ENCODE measurements at regions not wholly inside any gene's neighbourhood (a gene's known extent, or its start where the extent isn't known, plus 50 kb on each side); places are given as distances from the start of the nearest gene placed in this dataset.
"Not testable (repeated sequence)": the region's sequence is repeated elsewhere in the genome, so short reads cannot be mapped to it uniquely, and the experiment has no call there.

DNA sequence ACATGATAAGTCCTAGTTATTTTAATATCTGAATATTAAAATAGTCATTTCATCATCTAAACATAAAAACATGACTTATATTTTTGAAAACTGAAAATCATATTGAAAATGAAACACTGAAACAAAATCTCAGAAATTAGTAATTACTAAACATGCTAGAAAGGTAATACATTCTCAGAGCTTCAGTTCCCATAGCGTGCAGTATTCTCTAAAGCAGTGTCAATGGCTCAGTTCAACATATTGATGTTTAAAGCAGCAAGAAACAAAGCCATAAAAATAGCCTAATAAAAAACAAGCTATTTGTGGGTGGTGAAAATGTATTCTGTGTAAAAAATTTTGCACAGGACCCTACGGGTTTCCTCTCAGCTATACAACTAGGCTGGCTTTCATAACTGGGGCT, 1337.4 kb downstream of the FSCB start:
- Mint-ChIP-seq H3K36me3 (no peaks in the 10 kb centered on the region), H3K4me3 (no peak overlapping the region), H3K4me1 (no peaks in the 10 kb centered on the region), H3K27ac (no peak overlapping the region), H3K9me3 (peaks cover 3% of the 10 kb centered on the region)
- no peak for ATAC-seq
- no peak for DNase-seq (ENCODE audit: low spot score in 2 of 2)

GRCh38 chr14:43168371-43168925, 1338.6 kb downstream of the FSCB start:
- Mint-ChIP-seq H3K36me3 (no peaks in the 10 kb centered on the region), H3K27ac (no peak overlapping the region), H3K4me1 (no peaks in the 10 kb centered on the region), H3K9me3 (peaks cover 3% of the 10 kb centered on the region), H3K4me3 (no peak overlapping the region)
- no peak for DNase-seq (ENCODE audit: low spot score in 2 of 2)
- no peak for ATAC-seq

DNA sequence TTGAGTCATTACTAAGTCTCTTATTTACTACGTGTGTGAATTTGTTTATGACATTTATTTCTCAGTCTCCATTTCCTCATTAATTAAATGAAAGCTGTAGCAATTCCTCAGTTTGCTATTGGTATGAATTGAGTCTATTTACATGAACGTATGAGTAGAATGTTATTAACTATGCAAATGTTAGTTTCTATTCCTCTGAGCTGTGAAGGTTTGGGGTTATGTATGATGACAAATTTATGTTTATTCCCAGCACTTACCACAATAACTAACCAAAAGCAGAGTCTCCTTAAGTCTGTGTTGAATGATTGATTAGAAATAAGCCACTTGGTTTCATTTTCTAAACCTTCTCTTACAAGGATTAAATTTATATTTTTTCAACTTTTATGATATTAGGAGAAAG, 1340.9 kb downstream of the FSCB start:
- H3K4me1 Mint-ChIP-seq, result no peaks in the 10 kb centered on the region
- peaks cover 6% of the 10 kb centered on the region for H3K9me3 Mint-ChIP-seq
- H3K27ac Mint-ChIP-seq, result no peak overlapping the region

GRCh38 chr14:43165651-43166050, 1341.4 kb downstream of the FSCB start:
- H3K4me3 Mint-ChIP-seq, result no peak overlapping the region
- no peak for ATAC-seq
- H3K27ac Mint-ChIP-seq, result no peak overlapping the region
- peaks cover 6% of the 10 kb centered on the region for H3K9me3 Mint-ChIP-seq
- H3K36me3 Mint-ChIP-seq, result no peaks in the 10 kb centered on the region
- no peaks in the 10 kb centered on the region for H3K4me1 Mint-ChIP-seq
- DNase-seq (ENCODE audit: low spot score in 2 of 2), result no peak

More for the DNA sequence above, 1340.9 kb downstream of the FSCB start:
- Mint-ChIP-seq H3K4me3 (no peak overlapping the region), H3K36me3 (no peaks in the 10 kb centered on the region)
- DNase-seq (ENCODE audit: low spot score in 2 of 2) (no peak), ATAC-seq (no peak)

DNA sequence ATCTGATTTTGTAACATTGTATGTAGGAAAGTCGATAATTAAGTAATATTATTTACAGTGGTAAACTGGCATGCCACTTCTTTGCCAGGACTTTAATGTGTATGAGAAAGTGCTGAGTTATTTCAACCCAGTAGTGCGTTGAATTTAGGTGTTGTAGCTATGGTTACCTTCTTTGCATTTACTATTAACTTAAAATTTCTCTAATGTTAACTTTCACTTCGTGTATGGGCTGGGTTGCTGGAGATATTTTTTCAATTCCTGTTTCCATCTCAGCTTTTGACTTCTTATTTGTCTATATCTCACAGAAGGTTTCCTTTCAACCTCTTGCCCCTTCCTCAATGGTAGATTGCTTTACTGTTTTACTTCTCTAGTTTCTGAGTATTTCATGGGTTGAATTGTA, 1345.6 kb downstream of the FSCB start:
- Mint-ChIP-seq H3K27ac (no peak overlapping the region), H3K4me1 (no peaks in the 10 kb centered on the region), H3K9me3 (peaks cover 22% of the 10 kb centered on the region), H3K36me3 (no peaks in the 10 kb centered on the region), H3K4me3 (no peak overlapping the region)
- no peak for ATAC-seq
- no peak for DNase-seq (ENCODE audit: low spot score in 2 of 2)

GRCh38 chr14:43157661-43158060, 1349.4 kb downstream of the FSCB start:
- Mint-ChIP-seq H3K27ac (no peak overlapping the region), H3K4me3 (no peak overlapping the region), H3K4me1 (no peaks in the 10 kb centered on the region), H3K36me3 (no peaks in the 10 kb centered on the region), H3K9me3 (peaks cover 31% of the 10 kb centered on the region)
- DNase-seq (ENCODE audit: low spot score in 2 of 2) (no peak), ATAC-seq (no peak)

DNA sequence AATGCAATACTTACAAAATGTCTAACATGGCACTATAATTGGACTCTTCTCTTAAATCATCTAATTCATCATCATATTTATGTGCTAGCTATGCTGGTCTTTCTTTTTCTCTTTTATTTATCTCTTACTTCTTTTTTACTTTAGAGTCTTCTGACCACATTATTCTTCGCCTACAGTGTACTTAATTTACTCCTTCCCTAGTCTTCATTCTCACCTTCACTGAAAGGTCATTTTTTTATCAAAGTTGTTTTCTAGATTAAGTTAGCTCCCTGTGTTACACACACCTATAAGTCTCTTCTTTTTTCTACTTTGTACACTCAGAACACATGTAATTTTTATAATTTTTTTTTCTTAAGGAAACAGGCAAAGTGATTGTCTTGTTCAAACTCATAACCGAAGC, 1351.2 kb downstream of the FSCB start:
- Mint-ChIP-seq H3K4me3 (no peak overlapping the region), H3K4me1 (no peaks in the 10 kb centered on the region), H3K27ac (no peak overlapping the region), H3K36me3 (no peaks in the 10 kb centered on the region), H3K9me3 (peaks cover 26% of the 10 kb centered on the region)
- no peak for DNase-seq (ENCODE audit: low spot score in 2 of 2)
- ATAC-seq, result no peak

- H3K9me3 Mint-ChIP-seq, result peaks cover 25% of the 10 kb centered on the region
- no peak for DNase-seq (ENCODE audit: low spot score in 2 of 2)
- H3K27ac Mint-ChIP-seq, result no peak overlapping the region
These were observed 1351.8 kb downstream of the FSCB start for GRCh38 chr14:43155258-43155657.

DNA sequence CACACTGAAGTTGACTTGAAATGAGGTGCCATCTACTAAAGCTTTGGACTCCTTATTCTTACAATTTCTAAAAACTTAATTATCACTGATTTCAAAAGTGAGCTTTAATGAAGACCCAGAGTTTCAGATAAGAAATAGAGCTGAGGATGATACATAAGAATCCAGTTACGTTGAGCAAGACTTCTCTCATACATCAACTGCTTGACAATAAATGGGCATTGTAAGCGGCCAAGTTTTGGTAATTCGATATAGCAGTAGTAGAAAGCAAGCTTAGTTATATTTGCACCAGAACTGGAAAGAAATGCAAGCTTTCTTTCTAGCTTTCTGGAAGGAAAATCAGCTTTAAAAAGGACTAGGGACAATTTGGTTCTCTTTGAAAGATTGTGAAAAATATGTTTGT, 1359.6 kb downstream of the FSCB start:
- Mint-ChIP-seq H3K36me3 (no peaks in the 10 kb centered on the region), H3K9me3 (peaks cover 8% of the 10 kb centered on the region), H3K4me1 (no peaks in the 10 kb centered on the region), H3K4me3 (no peak overlapping the region), H3K27ac (no peak overlapping the region)
- no peak for ATAC-seq
- no peak for DNase-seq (ENCODE audit: low spot score in 2 of 2)

More at GRCh38 chr14:43155258-43155657, 1351.8 kb downstream of the FSCB start:
- H3K4me3 Mint-ChIP-seq, result no peak overlapping the region
- no peaks in the 10 kb centered on the region for H3K36me3 Mint-ChIP-seq
- no peak for ATAC-seq
- no peaks in the 10 kb centered on the region for H3K4me1 Mint-ChIP-seq

- H3K36me3 Mint-ChIP-seq, result no peaks in the 10 kb centered on the region
- H3K4me1 Mint-ChIP-seq, result no peaks in the 10 kb centered on the region
These were observed 1361.7 kb downstream of the FSCB start for GRCh38 chr14:43145361-43145760.

GRCh38 chr14:43143106-43143505, 1364.0 kb downstream of the FSCB start:
- Mint-ChIP-seq H3K36me3 (no peaks in the 10 kb centered on the region), H3K27ac (no peak overlapping the region), H3K4me1 (no peaks in the 10 kb centered on the region), H3K9me3 (peaks cover 18% of the 10 kb centered on the region), H3K4me3 (no peak overlapping the region)
- ATAC-seq, result no peak
- DNase-seq (ENCODE audit: low spot score in 2 of 2), result no peak

More at GRCh38 chr14:43145361-43145760, 1361.7 kb downstream of the FSCB start:
- H3K4me3 Mint-ChIP-seq, result no peak overlapping the region
- no peak for ATAC-seq
- no peak overlapping the region for H3K27ac Mint-ChIP-seq
- peaks cover 8% of the 10 kb centered on the region for H3K9me3 Mint-ChIP-seq
- DNase-seq (ENCODE audit: low spot score in 2 of 2), result no peak

GRCh38 chr14:43141636-43142191, 1365.4 kb downstream of the FSCB start:
- ATAC-seq, result no peak
- H3K4me3 Mint-ChIP-seq, result no peak overlapping the region
- H3K27ac Mint-ChIP-seq, result no peak overlapping the region
- H3K4me1 Mint-ChIP-seq, result no peaks in the 10 kb centered on the region
- DNase-seq (ENCODE audit: low spot score in 2 of 2), result no peak
- H3K9me3 Mint-ChIP-seq, result peaks cover 13% of the 10 kb centered on the region
- H3K36me3 Mint-ChIP-seq, result no peaks in the 10 kb centered on the region

- no peaks in the 10 kb centered on the region for H3K4me1 Mint-ChIP-seq
- no peak overlapping the region for H3K4me3 Mint-ChIP-seq
- no peak overlapping the region for H3K27ac Mint-ChIP-seq
- H3K9me3 Mint-ChIP-seq, result peaks cover 15% of the 10 kb centered on the region
- no peak for ATAC-seq
- H3K36me3 Mint-ChIP-seq, result no peaks in the 10 kb centered on the region
- DNase-seq (ENCODE audit: low spot score in 2 of 2), result no peak
These were observed 1366.6 kb downstream of the FSCB start for GRCh38 chr14:43140453-43140852.

GRCh38 chr14:43135877-43136411, 1371.1 kb downstream of the FSCB start:
- Mint-ChIP-seq H3K27ac (no peak overlapping the region), H3K36me3 (no peaks in the 10 kb centered on the region), H3K4me3 (no peak overlapping the region), H3K4me1 (no peaks in the 10 kb centered on the region), H3K9me3 (peaks cover 21% of the 10 kb centered on the region)
- ATAC-seq (no peak), DNase-seq (ENCODE audit: low spot score in 2 of 2) (no peak)

- ATAC-seq, result no peak
- no peak overlapping the region for H3K4me3 Mint-ChIP-seq
- no peak for DNase-seq (ENCODE audit: low spot score in 2 of 2)
- H3K4me1 Mint-ChIP-seq, result no peaks in the 10 kb centered on the region
- no peak overlapping the region for H3K27ac Mint-ChIP-seq
- no peaks in the 10 kb centered on the region for H3K36me3 Mint-ChIP-seq
- H3K9me3 Mint-ChIP-seq, result peaks cover 11% of the 10 kb centered on the region
These were observed 1374.6 kb downstream of the FSCB start for GRCh38 chr14:43132441-43132840.

- H3K36me3 Mint-ChIP-seq; H3K4me3 Mint-ChIP-seq; H3K4me1 Mint-ChIP-seq; H3K9me3 Mint-ChIP-seq; H3K27ac Mint-ChIP-seq; ATAC-seq; DNase-seq (ENCODE audit: low spot score in 2 of 2): not testable (repeated sequence)
These were observed 1378.7 kb downstream of the FSCB start for GRCh38 chr14:43128429-43128828.

Measured in stimulated activated effector memory CD8-positive, alpha-beta T cell treated with anti-CD3 and anti-CD28 coated beads, Interleukin-12 subunit alpha, Interleukin-12 subunit beta, amount 100 ng/mL, for 72 hours (primary cell).